ENCODE measurements at regions not wholly inside any gene's neighbourhood (a gene's known extent, or its start where the extent isn't known, plus 50 kb on each side); places are given as distances from the start of the nearest gene placed in this dataset.

DNA sequence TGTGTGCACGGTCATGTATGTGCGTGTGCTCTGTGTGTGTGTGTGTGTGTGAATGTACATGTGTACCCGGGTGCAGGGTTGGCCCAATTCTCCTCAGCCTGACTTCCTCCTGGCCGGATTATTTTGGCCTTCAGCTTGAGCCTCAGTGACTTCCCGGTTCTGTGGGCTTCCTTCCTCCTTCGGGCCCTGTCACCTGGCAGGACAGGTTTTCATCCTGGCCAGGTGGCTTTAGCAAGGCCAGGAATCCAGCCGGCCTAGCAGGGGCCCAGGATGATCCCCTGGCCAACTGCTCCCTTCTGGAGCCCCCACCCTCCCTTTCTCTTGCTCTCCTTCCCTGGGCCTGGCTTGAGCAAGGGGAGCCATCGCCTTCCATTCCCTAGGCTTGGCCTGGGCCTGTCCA is 140.5 kb downstream of the INHBB start:
- Histone ChIP-seq H3K36me3 (ENCODE audit: control insufficient read depth, insufficient read depth, low read length) (no peaks in the 10 kb centered on the region), H3K27ac (ENCODE audit: extremely low read depth, low read depth, low read length) (no peak overlapping the region), H2AFZ (ENCODE audit: low read depth, low read length) (no peak overlapping the region), H3K27me3 (ENCODE audit: control insufficient read depth in 2 of 2, insufficient read depth in 2 of 2, low read length in 2 of 2) (peaks cover 0 to 66% of the 10 kb centered on the region in 2 experiments; a peak in 3 of 5 replicates), H3K4me3 (no peak overlapping the region), H3K9ac (ENCODE audit: insufficient read depth in 1 of 2, low read depth in 2 of 2, low read length in 2 of 2) (no peak overlapping the region), H4K20me1 (replicated peaks; ENCODE audit: control insufficient read depth, insufficient read depth, low read length) (peaks cover 4% of the 10 kb centered on the region; the same call in 1 of the 2 replicates), H3K4me1 (replicated peaks in 1 of 2; ENCODE audit: control insufficient read depth in 2 of 2, insufficient read depth in 2 of 2, low read length in 2 of 2) (no peaks in the 10 kb centered on the region), H3K79me2 (ENCODE audit: control insufficient read depth, insufficient read depth, low read length) (no peaks in the 10 kb centered on the region), H3K9me1 (ENCODE audit: control insufficient read depth, insufficient read depth, low read length) (no peaks in the 10 kb centered on the region), H3K4me2 (ENCODE audit: insufficient read depth, low read length) (no peak overlapping the region), H3K9me3 (replicated peaks; ENCODE audit: control insufficient read depth, insufficient read depth, low read depth, low read length) (no peaks in the 10 kb centered on the region)
- ATAC-seq (no peak), FAIRE-seq (no peak), DNase-seq (ENCODE audit: extremely low read depth in 1 of 4, low spot score in 3 of 4) (no peak)
- BruUV-seq (replicated peaks): no TSS peak
- intact Hi-C loops (cut with micrococcal nuclease): no loop called here
- POLR2A ChIA-PET: interaction anchor here (1.4 kb wide), 1 partner anchor 10 kb away, joined by 4 read pairs; no protein-coding TSS in a partner anchor
- CTCF ChIA-PET (ENCODE audit: low intra/inter-chr PET ratio): no interaction called here
- WGBS (ENCODE audit: insufficient coverage, low coverage, missing lambda C conversion rate): 3% methylated on average over 7 of the region's 8 CpGs
- in situ Hi-C loops (cut with MboI): no loop called here
- TF ChIP-seq SMARCE1 (IDR thresholded peaks at IDR 0.05): no peak
- no peak for TF ChIP-seq SAFB2 (IDR thresholded peaks at IDR 0.05; ENCODE audit: borderline replicate concordance, low read depth, low read length, severe bottlenecking)
- TF ChIP-seq STAT5A (IDR thresholded peaks at IDR 0.05; ENCODE audit: borderline replicate concordance, low read length): no peak
- TF ChIP-seq, protein P1, sequence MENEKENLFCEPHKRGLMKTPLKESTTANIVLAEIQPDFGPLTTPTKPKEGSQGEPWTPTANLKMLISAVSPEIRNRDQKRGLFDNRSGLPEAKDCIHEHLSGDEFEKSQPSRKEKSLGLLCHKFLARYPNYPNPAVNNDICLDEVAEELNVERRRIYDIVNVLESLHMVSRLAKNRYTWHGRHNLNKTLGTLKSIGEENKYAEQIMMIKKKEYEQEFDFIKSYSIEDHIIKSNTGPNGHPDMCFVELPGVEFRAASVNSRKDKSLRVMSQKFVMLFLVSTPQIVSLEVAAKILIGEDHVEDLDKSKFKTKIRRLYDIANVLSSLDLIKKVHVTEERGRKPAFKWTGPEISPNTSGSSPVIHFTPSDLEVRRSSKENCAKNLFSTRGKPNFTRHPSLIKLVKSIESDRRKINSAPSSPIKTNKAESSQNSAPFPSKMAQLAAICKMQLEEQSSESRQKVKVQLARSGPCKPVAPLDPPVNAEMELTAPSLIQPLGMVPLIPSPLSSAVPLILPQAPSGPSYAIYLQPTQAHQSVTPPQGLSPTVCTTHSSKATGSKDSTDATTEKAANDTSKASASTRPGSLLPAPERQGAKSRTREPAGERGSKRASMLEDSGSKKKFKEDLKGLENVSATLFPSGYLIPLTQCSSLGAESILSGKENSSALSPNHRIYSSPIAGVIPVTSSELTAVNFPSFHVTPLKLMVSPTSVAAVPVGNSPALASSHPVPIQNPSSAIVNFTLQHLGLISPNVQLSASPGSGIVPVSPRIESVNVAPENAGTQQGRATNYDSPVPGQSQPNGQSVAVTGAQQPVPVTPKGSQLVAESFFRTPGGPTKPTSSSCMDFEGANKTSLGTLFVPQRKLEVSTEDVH (IDR thresholded peaks at IDR 0.05; ENCODE audit: low read depth, partially characterized antibody): no peak
- TF ChIP-seq, protein P2, sequence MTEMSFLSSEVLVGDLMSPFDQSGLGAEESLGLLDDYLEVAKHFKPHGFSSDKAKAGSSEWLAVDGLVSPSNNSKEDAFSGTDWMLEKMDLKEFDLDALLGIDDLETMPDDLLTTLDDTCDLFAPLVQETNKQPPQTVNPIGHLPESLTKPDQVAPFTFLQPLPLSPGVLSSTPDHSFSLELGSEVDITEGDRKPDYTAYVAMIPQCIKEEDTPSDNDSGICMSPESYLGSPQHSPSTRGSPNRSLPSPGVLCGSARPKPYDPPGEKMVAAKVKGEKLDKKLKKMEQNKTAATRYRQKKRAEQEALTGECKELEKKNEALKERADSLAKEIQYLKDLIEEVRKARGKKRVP (CRISPR knock-in tag; IDR thresholded peaks at IDR 0.05): no peak
- TF ChIP-seq, protein P3, sequence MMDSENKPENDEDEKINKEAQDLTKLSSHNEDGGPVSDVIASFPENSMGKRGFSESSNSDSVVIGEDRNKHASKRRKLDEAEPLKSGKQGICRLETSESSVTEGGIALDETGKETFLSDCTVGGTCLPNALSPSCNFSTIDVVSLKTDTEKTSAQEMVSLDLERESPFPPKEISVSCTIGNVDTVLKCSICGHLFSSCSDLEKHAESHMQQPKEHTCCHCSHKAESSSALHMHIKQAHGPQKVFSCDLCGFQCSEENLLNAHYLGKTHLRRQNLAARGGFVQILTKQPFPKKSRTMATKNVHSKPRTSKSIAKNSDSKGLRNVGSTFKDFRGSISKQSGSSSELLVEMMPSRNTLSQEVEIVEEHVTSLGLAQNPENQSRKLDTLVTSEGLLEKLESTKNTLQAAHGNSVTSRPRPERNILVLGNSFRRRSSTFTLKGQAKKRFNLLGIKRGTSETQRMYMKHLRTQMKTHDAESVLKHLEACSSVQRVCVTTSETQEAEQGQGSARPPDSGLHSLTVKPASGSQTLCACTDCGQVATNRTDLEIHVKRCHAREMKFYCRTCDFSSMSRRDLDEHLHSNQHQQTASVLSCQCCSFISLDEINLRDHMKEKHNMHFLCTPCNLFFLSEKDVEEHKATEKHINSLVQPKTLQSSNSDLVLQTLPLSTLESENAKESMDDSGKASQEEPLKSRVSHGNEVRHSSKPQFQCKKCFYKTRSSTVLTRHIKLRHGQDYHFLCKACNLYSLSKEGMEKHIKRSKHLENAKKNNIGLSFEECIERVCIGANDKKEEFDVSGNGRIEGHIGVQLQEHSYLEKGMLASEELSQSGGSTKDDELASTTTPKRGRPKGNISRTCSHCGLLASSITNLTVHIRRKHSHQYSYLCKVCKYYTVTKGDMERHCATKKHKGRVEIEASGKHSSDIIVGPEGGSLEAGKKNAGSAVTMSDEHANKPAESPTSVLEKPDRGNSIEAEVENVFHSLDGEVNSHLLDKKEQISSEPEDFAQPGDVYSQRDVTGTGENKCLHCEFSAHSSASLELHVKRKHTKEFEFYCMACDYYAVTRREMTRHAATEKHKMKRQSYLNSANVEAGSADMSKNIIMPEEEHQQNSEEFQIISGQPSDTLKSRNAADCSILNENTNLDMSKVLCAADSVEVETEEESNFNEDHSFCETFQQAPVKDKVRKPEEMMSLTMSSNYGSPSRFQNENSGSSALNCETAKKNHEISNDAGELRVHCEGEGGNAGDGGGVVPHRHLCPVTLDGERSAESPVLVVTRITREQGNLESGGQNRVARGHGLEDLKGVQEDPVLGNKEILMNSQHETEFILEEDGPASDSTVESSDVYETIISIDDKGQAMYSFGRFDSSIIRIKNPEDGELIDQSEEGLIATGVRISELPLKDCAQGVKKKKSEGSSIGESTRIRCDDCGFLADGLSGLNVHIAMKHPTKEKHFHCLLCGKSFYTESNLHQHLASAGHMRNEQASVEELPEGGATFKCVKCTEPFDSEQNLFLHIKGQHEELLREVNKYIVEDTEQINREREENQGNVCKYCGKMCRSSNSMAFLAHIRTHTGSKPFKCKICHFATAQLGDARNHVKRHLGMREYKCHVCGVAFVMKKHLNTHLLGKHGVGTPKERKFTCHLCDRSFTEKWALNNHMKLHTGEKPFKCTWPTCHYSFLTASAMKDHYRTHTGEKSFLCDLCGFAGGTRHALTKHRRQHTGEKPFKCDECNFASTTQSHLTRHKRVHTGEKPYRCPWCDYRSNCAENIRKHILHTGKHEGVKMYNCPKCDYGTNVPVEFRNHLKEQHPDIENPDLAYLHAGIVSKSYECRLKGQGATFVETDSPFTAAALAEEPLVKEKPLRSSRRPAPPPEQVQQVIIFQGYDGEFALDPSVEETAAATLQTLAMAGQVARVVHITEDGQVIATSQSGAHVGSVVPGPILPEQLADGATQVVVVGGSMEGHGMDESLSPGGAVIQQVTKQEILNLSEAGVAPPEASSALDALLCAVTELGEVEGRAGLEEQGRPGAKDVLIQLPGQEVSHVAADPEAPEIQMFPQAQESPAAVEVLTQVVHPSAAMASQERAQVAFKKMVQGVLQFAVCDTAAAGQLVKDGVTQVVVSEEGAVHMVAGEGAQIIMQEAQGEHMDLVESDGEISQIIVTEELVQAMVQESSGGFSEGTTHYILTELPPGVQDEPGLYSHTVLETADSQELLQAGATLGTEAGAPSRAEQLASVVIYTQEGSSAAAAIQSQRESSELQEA (IDR thresholded peaks at IDR 0.05; ENCODE audit: low read depth): no peak
- no peak for TF ChIP-seq CHD2 (IDR thresholded peaks at IDR 0.05; ENCODE audit: low read depth, low read length)
- TF ChIP-seq, protein P4, sequence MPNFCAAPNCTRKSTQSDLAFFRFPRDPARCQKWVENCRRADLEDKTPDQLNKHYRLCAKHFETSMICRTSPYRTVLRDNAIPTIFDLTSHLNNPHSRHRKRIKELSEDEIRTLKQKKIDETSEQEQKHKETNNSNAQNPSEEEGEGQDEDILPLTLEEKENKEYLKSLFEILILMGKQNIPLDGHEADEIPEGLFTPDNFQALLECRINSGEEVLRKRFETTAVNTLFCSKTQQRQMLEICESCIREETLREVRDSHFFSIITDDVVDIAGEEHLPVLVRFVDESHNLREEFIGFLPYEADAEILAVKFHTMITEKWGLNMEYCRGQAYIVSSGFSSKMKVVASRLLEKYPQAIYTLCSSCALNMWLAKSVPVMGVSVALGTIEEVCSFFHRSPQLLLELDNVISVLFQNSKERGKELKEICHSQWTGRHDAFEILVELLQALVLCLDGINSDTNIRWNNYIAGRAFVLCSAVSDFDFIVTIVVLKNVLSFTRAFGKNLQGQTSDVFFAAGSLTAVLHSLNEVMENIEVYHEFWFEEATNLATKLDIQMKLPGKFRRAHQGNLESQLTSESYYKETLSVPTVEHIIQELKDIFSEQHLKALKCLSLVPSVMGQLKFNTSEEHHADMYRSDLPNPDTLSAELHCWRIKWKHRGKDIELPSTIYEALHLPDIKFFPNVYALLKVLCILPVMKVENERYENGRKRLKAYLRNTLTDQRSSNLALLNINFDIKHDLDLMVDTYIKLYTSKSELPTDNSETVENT (CRISPR knock-in tag; IDR thresholded peaks at IDR 0.05): no peak
